Endothelial cell of umbilical vein (primary cell): ENCODE measurements at regions not wholly inside any gene's neighbourhood (a gene's known extent, or its start where the extent isn't known, plus 50 kb on each side); places are given as distances from the start of the nearest gene placed in this dataset.

Experiments
- EZH2 ChIP-seq: IDR thresholded peaks from 2 replicates; pipeline ENCODE4 v1.6.1; 2012; ENCODE audit warnings: borderline replicate concordance, low read depth, mild to moderate bottlenecking, moderate library complexity, low read length, inconsistent platforms; ENCODE audit not compliant: severe bottlenecking
- GATA2 ChIP-seq: IDR thresholded peaks from 2 replicates; pipeline ENCODE4 v1.7.0; 2011; ENCODE audit warnings: low read depth, mild to moderate bottlenecking, moderate library complexity, mixed read lengths, low read length; ENCODE audit not compliant: insufficient read length, insufficient read depth
- JUN ChIP-seq: IDR thresholded peaks from 2 replicates; pipeline ENCODE4 v1.6.1; 2011; ENCODE audit warnings: borderline replicate concordance, low read depth; ENCODE audit not compliant: insufficient read length, insufficient read depth
- POLR2A ChIP-seq: IDR thresholded peaks from 2 replicates; pipeline ENCODE4 v1.6.1; 2012; ENCODE audit warnings: low read depth, mild to moderate bottlenecking, control low read depth, low read length
- POLR2AphosphoS5 ChIP-seq: IDR thresholded peaks from 2 replicates; pipeline ENCODE4 v1.6.1; 2012; ENCODE audit warnings: low read depth, mild to moderate bottlenecking, control low read depth, low read length, moderate library complexity; ENCODE audit not compliant: insufficient read depth
- TF ChIP-seq, protein P1 (sequence below), 2 donors: IDR thresholded peaks; 1 replicate in 1 of 2; 2 replicates in 1 of 2; pipeline ENCODE4 v1.5.1; 2011; ENCODE audit warnings: low read length in 2 of 2, mild to moderate bottlenecking in 2 of 2, moderate library complexity in 2 of 2, control low read depth in 1 of 2, inconsistent platforms in 1 of 2, low read depth in 1 of 2; ENCODE audit not compliant: insufficient read depth in 1 of 2; ENCODE audit errors: extremely low read depth in 1 of 2

DNA sequence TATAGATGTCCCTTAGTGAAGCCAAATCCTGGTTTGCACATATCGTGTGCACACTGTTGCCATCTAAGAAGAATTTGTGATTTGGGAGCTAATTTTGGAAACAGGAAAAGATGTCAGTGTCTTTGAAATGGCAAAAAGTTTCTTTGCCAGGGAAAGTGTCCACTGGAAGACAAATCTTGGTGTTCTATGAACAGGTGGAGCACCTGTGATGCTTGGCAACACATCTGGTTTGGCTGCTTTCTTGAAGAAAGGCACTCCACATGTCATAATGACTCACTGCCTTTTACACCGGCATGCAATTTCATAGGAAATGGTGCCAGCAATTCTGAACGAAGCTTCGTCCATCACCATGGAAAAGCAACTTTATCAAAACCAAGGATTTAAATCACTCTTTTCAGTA, 1040.0 kb upstream of the MAP3K7 start:
- TF ChIP-seq EZH2 (no peak), POLR2A (no peak), GATA2 (no peak), POLR2AphosphoS5 (no peak), JUN (no peak)
- TF ChIP-seq, protein P1, sequence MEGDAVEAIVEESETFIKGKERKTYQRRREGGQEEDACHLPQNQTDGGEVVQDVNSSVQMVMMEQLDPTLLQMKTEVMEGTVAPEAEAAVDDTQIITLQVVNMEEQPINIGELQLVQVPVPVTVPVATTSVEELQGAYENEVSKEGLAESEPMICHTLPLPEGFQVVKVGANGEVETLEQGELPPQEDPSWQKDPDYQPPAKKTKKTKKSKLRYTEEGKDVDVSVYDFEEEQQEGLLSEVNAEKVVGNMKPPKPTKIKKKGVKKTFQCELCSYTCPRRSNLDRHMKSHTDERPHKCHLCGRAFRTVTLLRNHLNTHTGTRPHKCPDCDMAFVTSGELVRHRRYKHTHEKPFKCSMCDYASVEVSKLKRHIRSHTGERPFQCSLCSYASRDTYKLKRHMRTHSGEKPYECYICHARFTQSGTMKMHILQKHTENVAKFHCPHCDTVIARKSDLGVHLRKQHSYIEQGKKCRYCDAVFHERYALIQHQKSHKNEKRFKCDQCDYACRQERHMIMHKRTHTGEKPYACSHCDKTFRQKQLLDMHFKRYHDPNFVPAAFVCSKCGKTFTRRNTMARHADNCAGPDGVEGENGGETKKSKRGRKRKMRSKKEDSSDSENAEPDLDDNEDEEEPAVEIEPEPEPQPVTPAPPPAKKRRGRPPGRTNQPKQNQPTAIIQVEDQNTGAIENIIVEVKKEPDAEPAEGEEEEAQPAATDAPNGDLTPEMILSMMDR (IDR thresholded peaks at IDR 0.05; ENCODE audit: extremely low read depth in 1 of 2, insufficient read depth in 1 of 2, low read depth in 1 of 2, low read length in 2 of 2), result no peak
